Cardiac muscle cell (in vitro differentiated cells and primary cell): ENCODE measurements at regions not wholly inside any gene's neighbourhood (a gene's known extent, or its start where the extent isn't known, plus 50 kb on each side); places are given as distances from the start of the nearest gene placed in this dataset.

Experiments
- DNase-seq, 2 donors: peaks; one replicate each; pipeline versions ENCODE4 v3.0.0 to v3.0.0-alpha.2; 2010 to 2017; ENCODE audit warnings: low read depth in 1 of 2, low spot score in 1 of 2
- H3K27ac ChIP-seq: fragments of 200-600 bp; sonication (generic); 2 replicates; pipeline ENCODE4 v1.5.1; 2016
- H3K27me3 ChIP-seq: fragments of 200-600 bp; sonication (generic); 2 replicates; pipeline ENCODE4 v1.6.0; 2016; ENCODE audit warnings: control low read depth
- H3K36me3 ChIP-seq: fragments of 200-600 bp; sonication (generic); 2 replicates; pipeline ENCODE4 v1.5.1; 2016; ENCODE audit warnings: control low read depth
- H3K4me1 ChIP-seq: fragments of 200-600 bp; sonication (generic); 2 replicates; pipeline ENCODE4 v1.8.1; 2017; ENCODE audit warnings: low read depth, mild to moderate bottlenecking, mixed run types
- H3K4me3 ChIP-seq: fragments of 200-600 bp; sonication (generic); 2 replicates; pipeline ENCODE4 v1.5.1; 2016; ENCODE audit warnings: mild to moderate bottlenecking
- H3K9me3 ChIP-seq: fragments of 200-600 bp; sonication (generic); 2 replicates; pipeline ENCODE4 v1.5.1; 2017; ENCODE audit warnings: low read depth, mild to moderate bottlenecking, control low read depth
- CTCF ChIP-seq: IDR thresholded peaks from 2 replicates; pipeline ENCODE4 v1.5.1; 2012; ENCODE audit warnings: low read depth, mild to moderate bottlenecking, low read length

DNA sequence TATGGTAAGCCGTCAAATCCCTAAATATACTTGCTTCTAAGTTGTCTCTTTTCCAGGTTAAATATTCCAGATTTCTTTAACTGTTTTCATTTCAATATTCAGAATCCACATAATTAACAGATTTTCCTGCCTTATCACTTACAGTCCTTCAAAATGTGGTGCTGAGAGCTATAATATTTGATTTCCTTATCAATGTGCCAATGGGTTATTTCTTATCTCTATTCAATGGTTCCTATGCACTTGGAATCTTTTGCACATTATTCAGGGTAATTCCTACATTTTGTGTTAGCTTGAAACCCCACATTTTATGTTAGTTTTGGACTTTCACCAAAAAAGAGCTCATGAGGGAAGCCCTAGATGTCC is 173.5 kb downstream of the ZFP36L2 start:
- Histone ChIP-seq H3K27me3 (no peaks in the 10 kb centered on the region), H3K4me1 (no peaks in the 10 kb centered on the region), H3K27ac (no peak overlapping the region), H3K36me3 (no peaks in the 10 kb centered on the region), H3K9me3 (no peaks in the 10 kb centered on the region), H3K4me3 (no peak overlapping the region)
- no peak for TF ChIP-seq CTCF
- DNase-seq, result no peak

DNA sequence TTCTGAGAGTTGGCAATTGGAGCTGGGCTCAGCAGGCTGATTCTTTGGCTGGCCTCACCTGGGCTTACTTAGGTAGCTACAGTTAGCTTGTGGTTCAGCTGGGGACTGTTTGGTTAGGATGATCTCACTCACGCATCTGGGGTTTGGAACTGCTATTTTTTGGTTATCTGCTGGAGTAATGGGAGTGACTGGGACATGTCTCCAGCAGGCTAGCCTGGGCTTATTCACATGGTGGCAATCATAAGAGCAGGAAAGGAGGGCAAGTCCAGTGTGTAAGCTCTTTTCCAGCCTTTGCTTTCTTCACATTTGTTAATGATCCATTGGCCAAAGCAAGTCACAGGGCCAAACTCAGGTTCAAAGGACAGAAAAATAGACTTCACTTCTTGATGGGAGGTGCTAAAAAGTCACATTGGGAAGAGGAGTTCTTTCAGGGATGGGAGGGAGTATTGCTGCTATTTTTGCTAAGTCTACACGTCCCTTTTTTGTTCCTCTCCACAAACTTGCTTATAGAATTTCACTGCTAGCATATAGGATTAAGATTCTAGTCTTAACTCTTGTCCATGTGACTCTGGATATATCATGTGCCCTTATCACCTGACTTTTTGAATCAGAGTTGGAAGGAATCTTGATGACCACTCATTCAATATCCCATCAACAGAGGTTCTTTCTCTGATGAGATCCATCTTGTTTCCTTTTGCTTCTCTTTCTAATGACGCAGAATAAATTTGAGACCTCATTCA is 174.0 kb downstream of the ZFP36L2 start:
- Histone ChIP-seq H3K9me3 (no peaks in the 10 kb centered on the region), H3K4me3 (no peak overlapping the region), H3K27me3 (no peaks in the 10 kb centered on the region), H3K36me3 (no peaks in the 10 kb centered on the region), H3K27ac (no peak overlapping the region), H3K4me1 (no peaks in the 10 kb centered on the region)
- TF ChIP-seq CTCF, result no peak
- DNase-seq, result no peak

DNA sequence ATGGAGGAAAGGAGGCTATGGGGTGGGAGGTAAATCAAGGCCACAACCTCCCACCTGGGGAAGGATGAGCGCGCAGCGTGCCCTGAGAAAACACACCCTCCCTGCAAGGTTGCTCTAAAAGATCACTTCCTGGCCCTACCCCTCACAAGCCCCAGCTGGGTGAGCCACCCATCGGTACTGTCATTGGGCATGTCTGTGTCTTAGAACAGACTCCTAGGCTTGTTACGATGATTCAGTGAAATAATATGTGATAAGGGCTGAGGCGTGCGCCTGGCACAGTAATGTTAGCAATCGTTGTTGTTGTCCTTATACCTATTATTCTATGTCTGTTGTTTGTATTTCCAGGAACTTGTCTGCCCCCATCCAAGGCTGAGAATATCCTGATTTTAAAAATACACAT is 175.1 kb downstream of the ZFP36L2 start:
- peak in 1 of 2 donors; percentile 68 for DNase-seq
- no peak for TF ChIP-seq CTCF
- Histone ChIP-seq H3K36me3 (no peaks in the 10 kb centered on the region), H3K27me3 (no peaks in the 10 kb centered on the region), H3K4me1 (peaks cover 10% of the 10 kb centered on the region), H3K4me3 (no peak overlapping the region), H3K9me3 (no peaks in the 10 kb centered on the region), H3K27ac (no peak overlapping the region)

- Histone ChIP-seq H3K27me3 (no peaks in the 10 kb centered on the region), H3K27ac (no peak overlapping the region), H3K36me3 (no peaks in the 10 kb centered on the region), H3K9me3 (no peaks in the 10 kb centered on the region), H3K4me1 (peaks cover 13% of the 10 kb centered on the region), H3K4me3 (no peak overlapping the region)
- TF ChIP-seq CTCF, result no peak
- no peak for DNase-seq
These were observed 175.5 kb downstream of the ZFP36L2 start for GRCh38 chr2:43050866-43051265.

DNA sequence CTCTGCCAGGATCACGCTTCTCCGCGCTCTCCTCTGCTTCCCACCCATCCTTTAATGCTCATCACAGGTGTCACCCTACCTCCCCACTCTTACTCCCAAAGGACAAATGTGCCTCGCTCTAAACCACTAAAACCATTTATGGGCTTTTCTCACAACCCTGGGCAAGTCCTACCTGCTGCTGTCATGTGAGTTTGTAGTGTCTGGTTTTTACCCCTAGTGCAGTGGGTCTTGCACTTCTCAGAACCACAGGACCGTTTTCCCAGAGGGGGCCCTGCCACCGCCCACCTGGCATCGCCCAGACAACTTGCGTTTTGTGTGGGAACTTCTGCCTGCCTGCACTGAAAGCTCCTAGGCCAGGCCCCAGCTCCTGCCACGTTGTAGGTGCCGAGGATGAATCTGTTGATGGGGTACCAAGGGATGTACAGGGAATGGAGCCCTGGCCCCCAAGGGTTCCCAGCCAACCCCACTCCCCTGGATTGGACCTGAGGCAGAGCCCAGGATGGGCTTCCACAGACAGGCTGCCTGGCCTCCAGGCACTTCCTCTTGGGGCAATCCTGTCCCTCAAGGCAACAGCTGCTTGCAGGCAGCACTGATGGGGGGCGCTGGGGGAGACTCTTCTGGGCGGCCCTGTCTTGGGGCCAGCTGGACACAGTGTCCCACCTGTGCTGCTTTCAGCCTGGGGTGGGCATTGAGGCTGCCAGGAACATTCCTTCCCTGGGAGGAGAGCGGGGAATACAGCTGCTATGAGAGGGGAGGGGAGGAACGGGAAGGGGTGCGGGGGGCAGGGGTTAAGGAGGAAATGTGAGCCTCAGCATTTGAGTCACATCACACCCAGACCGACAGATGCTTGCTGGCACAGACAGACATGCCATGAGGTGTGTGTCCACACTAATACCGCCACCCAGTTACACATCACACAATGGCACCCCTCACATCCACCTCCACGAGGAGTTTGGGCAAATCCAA is 176.3 kb downstream of the ZFP36L2 start:
- H3K27ac ChIP-seq, result no peak overlapping the region
- no peak overlapping the region for H3K4me3 ChIP-seq
- no peaks in the 10 kb centered on the region for H3K36me3 ChIP-seq
- DNase-seq, result no peak
- peaks cover 13% of the 10 kb centered on the region for H3K4me1 ChIP-seq
- H3K9me3 ChIP-seq, result no peaks in the 10 kb centered on the region
- no peaks in the 10 kb centered on the region for H3K27me3 ChIP-seq
- TF ChIP-seq CTCF, result no peak
